ENCODE measurements at regions not wholly inside any gene's neighbourhood (a gene's known extent, or its start where the extent isn't known, plus 50 kb on each side); places are given as distances from the start of the nearest gene placed in this dataset.

GRCh38 chr2:37499113-37499512 is 154.7 kb downstream of the QPCT start:
- no peaks in the 10 kb centered on the region for H3K27me3 ChIP-seq (ENCODE audit: control insufficient read depth, insufficient read depth, low read length)
- no peak overlapping the region for H3K4me3 ChIP-seq (ENCODE audit: low read depth, low read length)
- H3K36me3 ChIP-seq (ENCODE audit: control insufficient read depth, insufficient read depth, low read length): no peaks in the 10 kb centered on the region
- H3K4me1 ChIP-seq (ENCODE audit: control insufficient read depth, insufficient read depth, low read length): no peaks in the 10 kb centered on the region
- no CpG with 5 or more reads among the region's 3 CpGs for WGBS (ENCODE audit: insufficient coverage)
- no peak for DNase-seq (ENCODE audit: low read depth in 4 of 6, low spot score in 6 of 6)
- no peaks in the 10 kb centered on the region for H3K9me3 ChIP-seq (ENCODE audit: control insufficient read depth, insufficient read depth, low read length)
- H3K27ac ChIP-seq (ENCODE audit: low read depth, low read length): no peak overlapping the region

- no peaks in the 10 kb centered on the region for H3K9me3 ChIP-seq (ENCODE audit: control insufficient read depth, insufficient read depth, low read length)
- H3K36me3 ChIP-seq (ENCODE audit: control insufficient read depth, insufficient read depth, low read length): no peaks in the 10 kb centered on the region
- no peak overlapping the region for H3K4me3 ChIP-seq (ENCODE audit: low read depth, low read length)
- DNase-seq (ENCODE audit: low read depth in 4 of 6, low spot score in 6 of 6): no peak
- H3K4me1 ChIP-seq (ENCODE audit: control insufficient read depth, insufficient read depth, low read length): no peaks in the 10 kb centered on the region
- H3K27ac ChIP-seq (ENCODE audit: low read depth, low read length): no peak overlapping the region
- H3K27me3 ChIP-seq (ENCODE audit: control insufficient read depth, insufficient read depth, low read length): no peaks in the 10 kb centered on the region
Measured at GRCh38 chr2:37500031-37500430, 155.6 kb downstream of the QPCT start.

GRCh38 chr2:37501113-37501512 is 156.7 kb downstream of the QPCT start:
- Histone ChIP-seq H3K27ac (ENCODE audit: low read depth, low read length) (no peak overlapping the region), H3K9me3 (ENCODE audit: control insufficient read depth, insufficient read depth, low read length) (no peaks in the 10 kb centered on the region), H3K4me3 (ENCODE audit: low read depth, low read length) (no peak overlapping the region), H3K4me1 (ENCODE audit: control insufficient read depth, insufficient read depth, low read length) (no peaks in the 10 kb centered on the region), H3K27me3 (ENCODE audit: control insufficient read depth, insufficient read depth, low read length) (no peaks in the 10 kb centered on the region), H3K36me3 (ENCODE audit: control insufficient read depth, insufficient read depth, low read length) (no peaks in the 10 kb centered on the region)
- no peak for DNase-seq (ENCODE audit: low read depth in 4 of 6, low spot score in 6 of 6)
- WGBS (ENCODE audit: insufficient coverage): no CpG with 5 or more reads among the region's 2 CpGs

GRCh38 chr2:37506407-37507050 is 162.1 kb downstream of the QPCT start:
- Histone ChIP-seq H3K4me3 (ENCODE audit: low read depth, low read length) (no peak overlapping the region), H3K4me1 (ENCODE audit: control insufficient read depth, insufficient read depth, low read length) (no peaks in the 10 kb centered on the region), H3K27me3 (ENCODE audit: control insufficient read depth, insufficient read depth, low read length) (no peaks in the 10 kb centered on the region), H3K27ac (ENCODE audit: low read depth, low read length) (no peak overlapping the region), H3K9me3 (ENCODE audit: control insufficient read depth, insufficient read depth, low read length) (peaks cover 2% of the 10 kb centered on the region), H3K36me3 (ENCODE audit: control insufficient read depth, insufficient read depth, low read length) (no peaks in the 10 kb centered on the region)
- 44% methylated on average over 3 of the region's 5 CpGs for WGBS (ENCODE audit: insufficient coverage)
- DNase-seq (ENCODE audit: low read depth in 4 of 6, low spot score in 6 of 6): peak in 2 of 6 donors; percentile 21 to 25

GRCh38 chr2:37507051-37507410 is 162.6 kb downstream of the QPCT start:
- DNase-seq (ENCODE audit: low read depth in 4 of 6, low spot score in 6 of 6): peak in 1 of 6 donors; percentile 40
- H3K4me3 ChIP-seq (ENCODE audit: low read depth, low read length): no peak overlapping the region

GRCh38 chr2:37507703-37508102 is 163.3 kb downstream of the QPCT start:
- no peak overlapping the region for H3K4me3 ChIP-seq (ENCODE audit: low read depth, low read length)
- H3K27ac ChIP-seq (ENCODE audit: low read depth, low read length): no peak overlapping the region
- peak in 1 of 6 donors; percentile 81 for DNase-seq (ENCODE audit: low read depth in 4 of 6, low spot score in 6 of 6)
- 73% methylated on average over 2 of the region's 6 CpGs for WGBS (ENCODE audit: insufficient coverage)
- no peaks in the 10 kb centered on the region for H3K4me1 ChIP-seq (ENCODE audit: control insufficient read depth, insufficient read depth, low read length)
- no peaks in the 10 kb centered on the region for H3K27me3 ChIP-seq (ENCODE audit: control insufficient read depth, insufficient read depth, low read length)
- H3K36me3 ChIP-seq (ENCODE audit: control insufficient read depth, insufficient read depth, low read length): no peaks in the 10 kb centered on the region
- peaks cover 2% of the 10 kb centered on the region for H3K9me3 ChIP-seq (ENCODE audit: control insufficient read depth, insufficient read depth, low read length)

More at GRCh38 chr2:37507051-37507410, 162.6 kb downstream of the QPCT start:
- H3K9me3 ChIP-seq (ENCODE audit: control insufficient read depth, insufficient read depth, low read length): peaks cover 2% of the 10 kb centered on the region
- no peak overlapping the region for H3K27ac ChIP-seq (ENCODE audit: low read depth, low read length)
- WGBS (ENCODE audit: insufficient coverage): no CpG with 5 or more reads among the region's 3 CpGs
- no peaks in the 10 kb centered on the region for H3K27me3 ChIP-seq (ENCODE audit: control insufficient read depth, insufficient read depth, low read length)
- no peaks in the 10 kb centered on the region for H3K4me1 ChIP-seq (ENCODE audit: control insufficient read depth, insufficient read depth, low read length)
- H3K36me3 ChIP-seq (ENCODE audit: control insufficient read depth, insufficient read depth, low read length): no peaks in the 10 kb centered on the region

GRCh38 chr2:37512971-37513370 is 158.5 kb downstream of the CDC42EP3 start:
- Histone ChIP-seq H3K9me3 (ENCODE audit: control insufficient read depth, insufficient read depth, low read length) (peaks cover 4% of the 10 kb centered on the region), H3K36me3 (ENCODE audit: control insufficient read depth, insufficient read depth, low read length) (no peaks in the 10 kb centered on the region), H3K27me3 (ENCODE audit: control insufficient read depth, insufficient read depth, low read length) (no peaks in the 10 kb centered on the region), H3K27ac (ENCODE audit: low read depth, low read length) (no peak overlapping the region), H3K4me1 (ENCODE audit: control insufficient read depth, insufficient read depth, low read length) (no peaks in the 10 kb centered on the region), H3K4me3 (ENCODE audit: low read depth, low read length) (no peak overlapping the region)
- DNase-seq (ENCODE audit: low read depth in 4 of 6, low spot score in 6 of 6): peak in 1 of 6 donors; percentile 90
- WGBS (ENCODE audit: insufficient coverage): no CpG with 5 or more reads among the region's 1 CpG

- H3K27ac ChIP-seq (ENCODE audit: low read depth, low read length): no peak overlapping the region
- H3K4me1 ChIP-seq (ENCODE audit: control insufficient read depth, insufficient read depth, low read length): peaks cover 3% of the 10 kb centered on the region
- H3K4me3 ChIP-seq (ENCODE audit: low read depth, low read length): no peak overlapping the region
- peak in 2 of 6 donors; percentile 76 to 90 for DNase-seq (ENCODE audit: low read depth in 4 of 6, low spot score in 6 of 6)
- H3K27me3 ChIP-seq (ENCODE audit: control insufficient read depth, insufficient read depth, low read length): no peaks in the 10 kb centered on the region
- 50% methylated on average over 2 of the region's 5 CpGs for WGBS (ENCODE audit: insufficient coverage)
- no peaks in the 10 kb centered on the region for H3K9me3 ChIP-seq (ENCODE audit: control insufficient read depth, insufficient read depth, low read length)
- H3K36me3 ChIP-seq (ENCODE audit: control insufficient read depth, insufficient read depth, low read length): no peaks in the 10 kb centered on the region
Measured at GRCh38 chr2:37523814-37524362, 147.6 kb downstream of the CDC42EP3 start.

GRCh38 chr2:37526323-37526722 is 145.1 kb downstream of the CDC42EP3 start:
- no peak overlapping the region for H3K27ac ChIP-seq (ENCODE audit: low read depth, low read length)
- H3K4me1 ChIP-seq (ENCODE audit: control insufficient read depth, insufficient read depth, low read length): peaks cover 3% of the 10 kb centered on the region
- H3K36me3 ChIP-seq (ENCODE audit: control insufficient read depth, insufficient read depth, low read length): no peaks in the 10 kb centered on the region
- no peak overlapping the region for H3K4me3 ChIP-seq (ENCODE audit: low read depth, low read length)
- DNase-seq (ENCODE audit: low read depth in 4 of 6, low spot score in 6 of 6): no peak
- WGBS (ENCODE audit: insufficient coverage): 0% methylated on average over 1 of the region's 4 CpGs
- H3K9me3 ChIP-seq (ENCODE audit: control insufficient read depth, insufficient read depth, low read length): no peaks in the 10 kb centered on the region
- H3K27me3 ChIP-seq (ENCODE audit: control insufficient read depth, insufficient read depth, low read length): no peaks in the 10 kb centered on the region

- Histone ChIP-seq H3K9me3 (ENCODE audit: control insufficient read depth, insufficient read depth, low read length) (no peaks in the 10 kb centered on the region), H3K4me1 (ENCODE audit: control insufficient read depth, insufficient read depth, low read length) (peaks cover 3% of the 10 kb centered on the region), H3K27ac (ENCODE audit: low read depth, low read length) (no peak overlapping the region), H3K27me3 (ENCODE audit: control insufficient read depth, insufficient read depth, low read length) (no peaks in the 10 kb centered on the region), H3K36me3 (ENCODE audit: control insufficient read depth, insufficient read depth, low read length) (no peaks in the 10 kb centered on the region), H3K4me3 (ENCODE audit: low read depth, low read length) (no peak overlapping the region)
- DNase-seq (ENCODE audit: low read depth in 4 of 6, low spot score in 6 of 6): no peak
Measured at GRCh38 chr2:37526856-37527255, 144.6 kb downstream of the CDC42EP3 start.
